HL-60 (cell line): ENCODE measurements at regions not wholly inside any gene's neighbourhood (a gene's known extent, or its start where the extent isn't known, plus 50 kb on each side); places are given as distances from the start of the nearest gene placed in this dataset.

Source experiments
- DNase-seq, 2 experiments: peaks; one replicate each; pipeline ENCODE4 v3.0.0-alpha.2; 2010 to 2020; ENCODE audit warnings: low read depth in 1 of 2, low spot score in 1 of 2
- H3K27ac ChIP-seq: fragments of 250-450 bp; sonication (Bioruptor Pico); replicated peaks from 2 replicates; pipeline ENCODE4 v1.5.1; 2020; ENCODE audit warnings: mild to moderate bottlenecking, moderate library complexity
- H3K27me3 ChIP-seq: fragments of 250-450 bp; sonication (Bioruptor Pico); 2 replicates; pipeline ENCODE4 v1.5.1; 2021; ENCODE audit warnings: mild to moderate bottlenecking, moderate library complexity; ENCODE audit not compliant: insufficient read depth, poor library complexity, severe bottlenecking
- H3K4me3 ChIP-seq: replicated peaks from 2 replicates; pipeline ENCODE4 v1.5.1; 2011; ENCODE audit warnings: mild to moderate bottlenecking, control low read depth, low read length; ENCODE audit not compliant: insufficient read depth
- GABPA ChIP-seq: IDR thresholded peaks from 2 replicates; pipeline ENCODE4 v1.6.1; 2012; ENCODE audit warnings: low read depth
- POLR2AphosphoS5 ChIP-seq: IDR thresholded peaks from 2 replicates; pipeline ENCODE4 v1.6.1; 2012; ENCODE audit warnings: low read depth
- SPI1 ChIP-seq: IDR thresholded peaks from 2 replicates; pipeline ENCODE4 v1.6.1; 2012; ENCODE audit warnings: low read depth, mild to moderate bottlenecking, borderline replicate concordance
- TF ChIP-seq, protein P1 (sequence below): IDR thresholded peaks from one replicate; pipeline ENCODE4 v1.5.1; 2011; ENCODE audit warnings: low read length, control low read depth, inconsistent platforms; ENCODE audit not compliant: insufficient read depth
- TF ChIP-seq, protein P2 (sequence below): IDR thresholded peaks from 2 replicates; pipeline ENCODE4 v1.6.1; 2012; ENCODE audit warnings: low read depth; ENCODE audit not compliant: insufficient replicate concordance

DNA sequence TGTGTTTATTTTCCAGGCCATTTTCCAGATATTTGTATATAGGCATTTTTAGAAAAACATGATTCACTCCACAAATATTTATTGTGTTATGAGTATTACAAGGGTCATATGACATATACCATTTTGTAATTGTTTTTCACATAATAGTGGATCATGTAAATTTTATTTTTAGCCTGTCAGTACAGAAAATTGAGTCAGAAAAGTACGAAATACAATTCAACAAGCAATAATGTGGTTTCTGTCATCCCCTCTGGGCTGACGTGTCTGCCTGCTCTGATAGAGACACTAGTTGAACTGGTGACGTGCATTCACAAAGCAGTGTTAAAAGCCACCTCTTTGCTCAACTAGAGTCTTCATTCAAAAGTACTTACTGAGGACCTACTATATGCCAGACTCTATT, 97.9 kb upstream of the STEAP1B start:
- no peak for DNase-seq
- no peak overlapping the region for H3K4me3 ChIP-seq
- no peak overlapping the region for H3K27ac ChIP-seq
- TF ChIP-seq, protein P1, sequence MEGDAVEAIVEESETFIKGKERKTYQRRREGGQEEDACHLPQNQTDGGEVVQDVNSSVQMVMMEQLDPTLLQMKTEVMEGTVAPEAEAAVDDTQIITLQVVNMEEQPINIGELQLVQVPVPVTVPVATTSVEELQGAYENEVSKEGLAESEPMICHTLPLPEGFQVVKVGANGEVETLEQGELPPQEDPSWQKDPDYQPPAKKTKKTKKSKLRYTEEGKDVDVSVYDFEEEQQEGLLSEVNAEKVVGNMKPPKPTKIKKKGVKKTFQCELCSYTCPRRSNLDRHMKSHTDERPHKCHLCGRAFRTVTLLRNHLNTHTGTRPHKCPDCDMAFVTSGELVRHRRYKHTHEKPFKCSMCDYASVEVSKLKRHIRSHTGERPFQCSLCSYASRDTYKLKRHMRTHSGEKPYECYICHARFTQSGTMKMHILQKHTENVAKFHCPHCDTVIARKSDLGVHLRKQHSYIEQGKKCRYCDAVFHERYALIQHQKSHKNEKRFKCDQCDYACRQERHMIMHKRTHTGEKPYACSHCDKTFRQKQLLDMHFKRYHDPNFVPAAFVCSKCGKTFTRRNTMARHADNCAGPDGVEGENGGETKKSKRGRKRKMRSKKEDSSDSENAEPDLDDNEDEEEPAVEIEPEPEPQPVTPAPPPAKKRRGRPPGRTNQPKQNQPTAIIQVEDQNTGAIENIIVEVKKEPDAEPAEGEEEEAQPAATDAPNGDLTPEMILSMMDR, result no peak
- no peak for TF ChIP-seq POLR2AphosphoS5
- TF ChIP-seq GABPA, result no peak
- TF ChIP-seq, protein P2, sequence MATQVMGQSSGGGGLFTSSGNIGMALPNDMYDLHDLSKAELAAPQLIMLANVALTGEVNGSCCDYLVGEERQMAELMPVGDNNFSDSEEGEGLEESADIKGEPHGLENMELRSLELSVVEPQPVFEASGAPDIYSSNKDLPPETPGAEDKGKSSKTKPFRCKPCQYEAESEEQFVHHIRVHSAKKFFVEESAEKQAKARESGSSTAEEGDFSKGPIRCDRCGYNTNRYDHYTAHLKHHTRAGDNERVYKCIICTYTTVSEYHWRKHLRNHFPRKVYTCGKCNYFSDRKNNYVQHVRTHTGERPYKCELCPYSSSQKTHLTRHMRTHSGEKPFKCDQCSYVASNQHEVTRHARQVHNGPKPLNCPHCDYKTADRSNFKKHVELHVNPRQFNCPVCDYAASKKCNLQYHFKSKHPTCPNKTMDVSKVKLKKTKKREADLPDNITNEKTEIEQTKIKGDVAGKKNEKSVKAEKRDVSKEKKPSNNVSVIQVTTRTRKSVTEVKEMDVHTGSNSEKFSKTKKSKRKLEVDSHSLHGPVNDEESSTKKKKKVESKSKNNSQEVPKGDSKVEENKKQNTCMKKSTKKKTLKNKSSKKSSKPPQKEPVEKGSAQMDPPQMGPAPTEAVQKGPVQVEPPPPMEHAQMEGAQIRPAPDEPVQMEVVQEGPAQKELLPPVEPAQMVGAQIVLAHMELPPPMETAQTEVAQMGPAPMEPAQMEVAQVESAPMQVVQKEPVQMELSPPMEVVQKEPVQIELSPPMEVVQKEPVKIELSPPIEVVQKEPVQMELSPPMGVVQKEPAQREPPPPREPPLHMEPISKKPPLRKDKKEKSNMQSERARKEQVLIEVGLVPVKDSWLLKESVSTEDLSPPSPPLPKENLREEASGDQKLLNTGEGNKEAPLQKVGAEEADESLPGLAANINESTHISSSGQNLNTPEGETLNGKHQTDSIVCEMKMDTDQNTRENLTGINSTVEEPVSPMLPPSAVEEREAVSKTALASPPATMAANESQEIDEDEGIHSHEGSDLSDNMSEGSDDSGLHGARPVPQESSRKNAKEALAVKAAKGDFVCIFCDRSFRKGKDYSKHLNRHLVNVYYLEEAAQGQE, result no peak
- no peak for TF ChIP-seq SPI1
- no peaks in the 10 kb centered on the region for H3K27me3 ChIP-seq

DNA sequence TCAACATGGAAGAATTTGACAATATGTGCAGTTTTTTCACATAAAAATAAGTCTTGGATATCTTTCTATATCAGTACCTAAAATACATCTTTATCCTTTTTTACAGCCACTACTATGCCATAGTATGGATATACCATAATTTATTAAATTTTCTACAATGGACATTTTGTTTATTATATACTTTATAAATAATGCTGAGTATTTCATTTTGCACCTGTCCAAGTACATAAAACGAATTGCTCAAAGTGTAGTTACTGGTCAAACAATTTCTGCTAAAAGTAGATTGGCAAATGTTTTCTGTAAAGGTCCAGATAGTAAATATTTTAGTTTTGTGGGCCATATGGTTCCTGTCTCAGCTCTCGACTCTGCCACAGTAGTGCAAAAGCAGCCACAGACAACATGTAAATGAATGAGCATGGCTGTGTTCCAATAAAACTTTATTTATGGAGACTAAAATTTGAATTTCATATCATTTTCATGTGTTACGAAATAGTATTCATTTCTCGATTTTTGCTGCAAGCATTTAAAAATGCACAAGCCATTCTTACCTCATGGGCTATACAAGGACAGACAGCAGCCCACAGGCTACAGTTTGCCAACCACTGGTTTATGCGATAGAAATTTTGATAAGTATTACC, 96.9 kb upstream of the STEAP1B start:
- TF ChIP-seq GABPA (no peak), SPI1 (no peak), POLR2AphosphoS5 (no peak)
- TF ChIP-seq, protein P1, result no peak
- TF ChIP-seq, protein P2, result no peak
- Histone ChIP-seq H3K4me3 (no peak overlapping the region), H3K27me3 (no peaks in the 10 kb centered on the region), H3K27ac (no peak overlapping the region)
- DNase-seq, result no peak

DNA sequence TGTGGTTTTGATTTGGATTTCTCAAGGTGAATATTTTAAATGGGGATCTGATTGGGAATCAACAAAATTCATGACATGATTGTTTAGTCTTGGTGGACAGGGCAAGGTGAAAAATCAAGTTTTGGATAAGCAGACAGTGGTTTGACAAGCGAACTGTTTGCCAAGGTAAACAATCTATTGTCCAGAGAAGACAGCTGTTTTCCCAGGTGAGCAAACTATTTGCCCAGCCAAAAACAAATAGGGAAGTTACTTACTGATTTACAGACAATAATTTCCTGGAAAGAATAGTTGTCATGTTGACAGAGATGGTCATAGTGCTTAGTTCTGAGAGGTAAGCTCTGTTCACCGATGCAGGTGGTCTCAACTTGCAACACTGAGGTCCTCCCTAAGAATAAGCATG, 94.0 kb upstream of the STEAP1B start:
- no peak for DNase-seq
- no peak overlapping the region for H3K27ac ChIP-seq

More for the DNA sequence above, 94.0 kb upstream of the STEAP1B start:
- no peak overlapping the region for H3K4me3 ChIP-seq
- TF ChIP-seq POLR2AphosphoS5 (no peak), SPI1 (no peak)
- TF ChIP-seq, protein P2, result no peak
- TF ChIP-seq, protein P1, result no peak
- H3K27me3 ChIP-seq, result no peaks in the 10 kb centered on the region
